ENCODE measurements at regions not wholly inside any gene's neighbourhood (a gene's known extent, or its start where the extent isn't known, plus 50 kb on each side); places are given as distances from the start of the nearest gene placed in this dataset.

DNA sequence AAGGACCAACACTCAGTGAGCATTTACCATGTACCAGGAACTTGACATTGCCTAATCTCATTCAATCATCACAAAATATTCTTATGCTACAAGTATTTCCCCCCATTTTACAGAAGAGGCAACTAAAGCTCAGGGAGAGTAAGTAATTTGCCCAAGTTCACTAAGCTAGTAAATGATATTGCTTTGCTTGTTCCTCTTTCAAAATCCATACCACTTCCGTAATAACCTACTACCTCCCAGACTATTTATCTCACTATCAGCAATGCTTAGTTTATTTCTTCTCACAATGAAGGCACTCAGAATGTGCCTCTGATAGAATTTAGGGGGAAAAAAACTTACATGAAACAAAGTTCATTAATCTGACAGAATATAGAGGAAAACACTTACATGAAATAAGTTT lies 1070.9 kb upstream of the FANCL start:
- Histone ChIP-seq H3K79me2 (ENCODE audit: low read length) (no peaks in the 10 kb centered on the region), H3K4me3 (ENCODE audit: low read length) (no peak overlapping the region), H2AFZ (ENCODE audit: low read depth, low read length) (no peak overlapping the region), H3K27me3 (ENCODE audit: low read depth, low read length) (peaks cover 8% of the 10 kb centered on the region; the same call in 1 of the 2 replicates), H3K4me1 (ENCODE audit: low read length) (peaks cover 45% of the 10 kb centered on the region), H3K27ac (ENCODE audit: low read length) (peak overlapping the region; percentile 15; the same call in 1 of the 2 replicates), H3K36me3 (replicated peaks; ENCODE audit: low read depth, low read length) (no peaks in the 10 kb centered on the region), H3K9ac (ENCODE audit: low read length) (no peak overlapping the region), H3K9me3 (ENCODE audit: insufficient read depth, low read length) (no peaks in the 10 kb centered on the region), H4K20me1 (ENCODE audit: insufficient read depth, low read length) (no peaks in the 10 kb centered on the region), H3K4me2 (ENCODE audit: low read length) (peak overlapping the region; percentile 97)
- TF ChIP-seq EZH2phosphoT487 (IDR thresholded peaks at IDR 0.05; ENCODE audit: low read depth), result no peak

DNA sequence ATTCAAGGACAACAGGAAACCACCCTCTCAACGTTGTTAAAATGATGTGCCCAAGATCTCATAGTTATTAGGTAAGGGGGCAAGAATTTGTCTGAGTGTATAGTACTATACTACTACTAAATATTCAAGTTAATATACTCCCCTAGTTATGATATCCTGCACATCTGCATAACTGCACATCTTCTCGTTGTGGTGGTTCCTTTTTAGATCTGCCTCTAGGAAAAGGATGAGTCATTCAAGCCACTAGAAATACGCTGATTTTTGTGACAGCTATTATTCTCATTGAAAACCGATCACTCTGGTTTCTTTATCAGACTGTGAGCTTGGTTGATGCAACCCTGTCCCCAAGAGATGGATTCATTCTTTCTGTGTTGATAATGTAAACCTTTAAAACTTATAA lies 1067.0 kb upstream of the FANCL start:
- Histone ChIP-seq H3K9me3 (ENCODE audit: insufficient read depth, low read length) (no peaks in the 10 kb centered on the region), H3K27ac (ENCODE audit: low read length) (no peak overlapping the region), H4K20me1 (ENCODE audit: insufficient read depth, low read length) (no peaks in the 10 kb centered on the region), H3K36me3 (replicated peaks; ENCODE audit: low read depth, low read length) (no peaks in the 10 kb centered on the region), H3K79me2 (ENCODE audit: low read length) (no peaks in the 10 kb centered on the region), H2AFZ (ENCODE audit: low read depth, low read length) (no peak overlapping the region), H3K4me2 (ENCODE audit: low read length) (peak overlapping the region; percentile 49), H3K4me1 (ENCODE audit: low read length) (peaks cover 36% of the 10 kb centered on the region), H3K9ac (ENCODE audit: low read length) (no peak overlapping the region), H3K27me3 (ENCODE audit: low read depth, low read length) (no peaks in the 10 kb centered on the region), H3K4me3 (ENCODE audit: low read length) (peak overlapping the region; percentile 23; the same call in 1 of the 2 replicates)
- TF ChIP-seq CTCF (IDR thresholded peaks at IDR 0.05; ENCODE audit: low read depth, low read length) (no peak), EZH2phosphoT487 (IDR thresholded peaks at IDR 0.05; ENCODE audit: low read depth) (no peak)

GRCh38 chr2:59307196-59307595 lies 1066.1 kb upstream of the FANCL start:
- H3K27ac ChIP-seq (ENCODE audit: low read length), result no peak overlapping the region
- no peaks in the 10 kb centered on the region for H3K36me3 ChIP-seq (replicated peaks; ENCODE audit: low read depth, low read length)
- TF ChIP-seq CTCF (IDR thresholded peaks at IDR 0.05; ENCODE audit: low read depth, low read length) (no peak), EZH2phosphoT487 (IDR thresholded peaks at IDR 0.05; ENCODE audit: low read depth) (no peak)
- H3K4me2 ChIP-seq (ENCODE audit: low read length), result no peak overlapping the region
- H4K20me1 ChIP-seq (ENCODE audit: insufficient read depth, low read length), result no peaks in the 10 kb centered on the region
- no peaks in the 10 kb centered on the region for H3K79me2 ChIP-seq (ENCODE audit: low read length)
- H2AFZ ChIP-seq (ENCODE audit: low read depth, low read length), result no peak overlapping the region
- peaks cover 29% of the 10 kb centered on the region for H3K4me1 ChIP-seq (ENCODE audit: low read length)
- H3K9me3 ChIP-seq (ENCODE audit: insufficient read depth, low read length), result no peaks in the 10 kb centered on the region
- H3K4me3 ChIP-seq (ENCODE audit: low read length), result no peak overlapping the region
- H3K9ac ChIP-seq (ENCODE audit: low read length), result no peak overlapping the region
- no peaks in the 10 kb centered on the region for H3K27me3 ChIP-seq (ENCODE audit: low read depth, low read length)

DNA sequence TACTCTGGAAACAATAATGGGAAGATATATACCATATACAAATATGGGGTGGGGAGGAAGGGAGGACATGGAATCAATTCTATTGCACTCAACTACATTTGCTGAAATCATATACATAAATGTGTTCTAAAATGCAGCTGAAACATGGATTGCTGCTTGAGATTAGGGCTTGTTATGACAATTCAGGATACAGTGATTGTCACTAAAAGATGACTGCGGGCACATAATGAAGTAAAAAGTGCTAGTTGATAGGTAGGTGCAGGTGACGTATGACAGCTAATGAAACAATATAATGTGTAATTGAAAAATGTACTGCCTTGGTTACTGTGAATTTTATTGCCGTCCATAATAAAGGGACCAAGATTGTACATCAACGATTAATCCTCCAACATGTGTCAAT lies 1062.1 kb upstream of the FANCL start:
- no peak overlapping the region for H2AFZ ChIP-seq (ENCODE audit: low read depth, low read length)
- no peak overlapping the region for H3K9ac ChIP-seq (ENCODE audit: low read length)
- no peaks in the 10 kb centered on the region for H3K9me3 ChIP-seq (ENCODE audit: insufficient read depth, low read length)
- H3K4me2 ChIP-seq (ENCODE audit: low read length), result no peak overlapping the region
- H3K27me3 ChIP-seq (ENCODE audit: low read depth, low read length), result no peaks in the 10 kb centered on the region
- H3K4me3 ChIP-seq (ENCODE audit: low read length), result no peak overlapping the region
- H3K79me2 ChIP-seq (ENCODE audit: low read length), result no peaks in the 10 kb centered on the region
- no peak overlapping the region for H3K27ac ChIP-seq (ENCODE audit: low read length)
- no peak for TF ChIP-seq CTCF (IDR thresholded peaks at IDR 0.05; ENCODE audit: low read depth, low read length)
- TF ChIP-seq EZH2phosphoT487 (IDR thresholded peaks at IDR 0.05; ENCODE audit: low read depth), result no peak
- no peaks in the 10 kb centered on the region for H4K20me1 ChIP-seq (ENCODE audit: insufficient read depth, low read length)
- H3K4me1 ChIP-seq (ENCODE audit: low read length), result peaks cover 25% of the 10 kb centered on the region
- no peaks in the 10 kb centered on the region for H3K36me3 ChIP-seq (replicated peaks; ENCODE audit: low read depth, low read length)

DNA sequence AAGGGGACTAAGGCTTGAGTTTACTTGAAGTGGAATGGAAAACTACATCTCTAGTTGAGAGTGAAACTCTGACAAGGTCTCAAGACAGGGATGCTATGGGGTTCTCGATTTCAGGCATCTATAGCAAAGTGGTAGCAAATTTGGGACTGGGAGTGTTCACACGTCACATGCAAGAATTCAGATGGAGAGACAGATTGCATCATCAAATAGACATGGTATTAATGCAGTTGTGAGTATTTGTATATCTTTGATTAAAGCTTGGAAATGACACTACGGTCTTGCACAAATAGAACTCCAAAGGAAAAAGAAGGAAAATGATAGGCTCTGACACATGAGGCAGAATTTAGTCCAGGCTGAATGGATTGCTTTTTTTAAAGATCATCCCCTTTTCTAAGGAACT lies 1061.6 kb upstream of the FANCL start:
- Histone ChIP-seq H3K9me3 (ENCODE audit: insufficient read depth, low read length) (no peaks in the 10 kb centered on the region), H4K20me1 (ENCODE audit: insufficient read depth, low read length) (no peaks in the 10 kb centered on the region), H3K79me2 (ENCODE audit: low read length) (no peaks in the 10 kb centered on the region), H3K36me3 (replicated peaks; ENCODE audit: low read depth, low read length) (no peaks in the 10 kb centered on the region), H2AFZ (ENCODE audit: low read depth, low read length) (no peak overlapping the region), H3K27ac (ENCODE audit: low read length) (no peak overlapping the region), H3K27me3 (ENCODE audit: low read depth, low read length) (no peaks in the 10 kb centered on the region), H3K4me1 (ENCODE audit: low read length) (peaks cover 19% of the 10 kb centered on the region), H3K9ac (ENCODE audit: low read length) (no peak overlapping the region), H3K4me2 (ENCODE audit: low read length) (no peak overlapping the region), H3K4me3 (ENCODE audit: low read length) (no peak overlapping the region)
- no peak for TF ChIP-seq EZH2phosphoT487 (IDR thresholded peaks at IDR 0.05; ENCODE audit: low read depth)
- no peak for TF ChIP-seq CTCF (IDR thresholded peaks at IDR 0.05; ENCODE audit: low read depth, low read length)

Measured in OCI-LY3 (cell line).